K562 (cell line): ENCODE measurements at regions not wholly inside any gene's neighbourhood (a gene's known extent, or its start where the extent isn't known, plus 50 kb on each side); places are given as distances from the start of the nearest gene placed in this dataset.

Experiments used
- CBFB ChIP-seq: sonication (generic); formaldehyde crosslinking; IDR thresholded peaks from 2 replicates; pipeline ENCODE4 v1.4.0; 2020; ENCODE audit warnings: mild to moderate bottlenecking, missing genetic modification reagents
- FOXK1 ChIP-seq: sonication (generic); formaldehyde crosslinking; IDR thresholded peaks from 2 replicates; pipeline ENCODE4 v1.8.0; 2022; ENCODE audit warnings: missing genetic modification reagents, mild to moderate bottlenecking, borderline replicate concordance
- GTF2A2 ChIP-seq: IDR thresholded peaks from 2 replicates; pipeline ENCODE4 v1.6.1; 2016; ENCODE audit warnings: mild to moderate bottlenecking, missing genetic modification characterization, missing compliant biosample characterization
- HEY1 ChIP-seq: fragments of 250-450 bp; sonication (Bioruptor Pico); IDR thresholded peaks from 2 replicates; pipeline ENCODE4 v1.5.0; 2020; ENCODE audit warnings: mild to moderate bottlenecking, moderate library complexity, borderline replicate concordance
- KDM4B ChIP-seq, 2 experiments: fragments of 450-650 bp in 1 of 2; sonication (generic) in 1 of 2; IDR thresholded peaks; 2 replicates each; pipeline ENCODE4 v1.6.1; 2016 to 2017; ENCODE audit warnings: borderline replicate concordance in 2 of 2, antibody characterized with exemption in 1 of 2, low read depth in 1 of 2, mild to moderate bottlenecking in 1 of 2
- KLF10 ChIP-seq: fragments of 250-450 bp; sonication (Bioruptor Pico); IDR thresholded peaks from 2 replicates; pipeline ENCODE4 v1.6.1; 2021; ENCODE audit warnings: matching md5 sums
- MCM7 ChIP-seq, 2 experiments: fragments of 450-650 bp; IDR thresholded peaks; 2 replicates each; pipeline ENCODE4 v1.6.1; 2016 to 2018
- NONO ChIP-seq, 2 experiments: fragments of 200-400 bp in 1 of 2; fragments of 450-650 bp in 1 of 2; formaldehyde crosslinking in 1 of 2; IDR thresholded peaks; 2 replicates each; pipeline ENCODE4 v1.6.1; 2017; ENCODE audit warnings: low read depth in 2 of 2, mild to moderate bottlenecking in 2 of 2, moderate library complexity in 2 of 2, low read length in 1 of 2
- NR1H2 ChIP-seq: sonication (generic); formaldehyde crosslinking; IDR thresholded peaks from 2 replicates; pipeline ENCODE4 v1.4.0; 2020; ENCODE audit warnings: mild to moderate bottlenecking, missing genetic modification reagents
- TAF9B ChIP-seq: fragments of 450-650 bp; IDR thresholded peaks from 2 replicates; pipeline ENCODE4 v1.6.1; 2018; ENCODE audit warnings: mild to moderate bottlenecking; ENCODE audit not compliant: partially characterized antibody
- TCF7 ChIP-seq: sonication (generic); IDR thresholded peaks from 2 replicates; pipeline ENCODE4 v1.6.1; 2016; ENCODE audit warnings: antibody characterized with exemption, borderline replicate concordance
- ZKSCAN1 ChIP-seq: fragments of 150-350 bp; IDR thresholded peaks from 2 replicates; pipeline ENCODE4 v1.6.1; 2016; ENCODE audit warnings: low read depth, low read length
- ZNF507 ChIP-seq: conservative IDR thresholded peaks from 2 replicates; pipeline ENCODE4 v1.6.1; 2017; ENCODE audit warnings: missing genetic modification characterization, missing compliant biosample characterization
- TF ChIP-seq, protein P1 (sequence below), 2 experiments: IDR thresholded peaks; 2 replicates each; pipeline ENCODE4 v1.6.1; 2011; ENCODE audit warnings: borderline replicate concordance in 1 of 2, control low read depth in 1 of 2, low read depth in 1 of 2, low read length in 1 of 2, mild to moderate bottlenecking in 1 of 2, mixed read lengths in 1 of 2, moderate library complexity in 1 of 2; ENCODE audit not compliant: insufficient read depth in 1 of 2, insufficient read length in 1 of 2, poor library complexity in 1 of 2, severe bottlenecking in 1 of 2; ENCODE audit errors: extremely low read depth in 1 of 2
- TF ChIP-seq, protein P2 (sequence below): fragments of 250-450 bp; sonication (Bioruptor Pico); IDR thresholded peaks from 2 replicates; pipeline ENCODE4 v1.8.0; 2021; ENCODE audit warnings: moderate library complexity, mild to moderate bottlenecking, inconsistent platforms
- TF ChIP-seq, protein P3 (sequence below), 2 experiments: fragments of 200-800 bp in 1 of 2; sonication (Bioruptor generic) in 1 of 2; sonication (generic) in 1 of 2; formaldehyde crosslinking in 1 of 2; IDR thresholded peaks in 1 of 2; conservative IDR thresholded peaks in 1 of 2; 2 replicates each; pipeline versions ENCODE4 v1.5.0 to v1.6.1; 2016 to 2020; ENCODE audit warnings: missing compliant biosample characterization in 1 of 2, missing genetic modification characterization in 1 of 2, missing genetic modification reagents in 1 of 2
- TF ChIP-seq, protein P4 (sequence below), 2 experiments: fragments of 450-650 bp in 1 of 2; sonication (generic) in 1 of 2; formaldehyde crosslinking in 1 of 2; IDR thresholded peaks in 1 of 2; conservative IDR thresholded peaks in 1 of 2; 2 replicates each; pipeline versions ENCODE4 v1.6.1 to v1.8.1; 2016 to 2023; ENCODE audit warnings: mild to moderate bottlenecking in 2 of 2, moderate library complexity in 2 of 2, inconsistent platforms in 1 of 2, missing genetic modification reagents in 1 of 2
- TF ChIP-seq, protein P5 (sequence below): IDR thresholded peaks from 2 replicates; pipeline ENCODE4 v1.6.1; 2014; ENCODE audit warnings: antibody characterized with exemption

DNA sequence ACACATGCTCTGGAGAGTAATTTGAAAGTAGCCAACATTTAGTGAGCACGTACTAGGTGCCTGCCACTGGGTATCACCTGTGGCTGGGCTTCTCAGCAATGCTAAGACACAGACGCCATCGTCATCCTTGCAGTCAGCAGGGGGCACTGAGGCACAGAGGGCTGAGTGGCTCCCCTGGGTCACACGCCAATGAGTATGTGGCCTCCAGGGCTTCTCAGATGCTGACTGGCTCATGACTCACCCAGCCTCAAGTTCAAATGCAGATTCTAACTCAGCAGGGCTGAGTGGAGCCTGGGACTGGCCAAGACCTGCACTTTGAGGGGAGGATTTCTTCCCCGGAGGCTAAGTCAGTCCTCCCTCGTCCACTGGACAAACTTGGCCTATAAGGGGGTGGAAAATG is 115.1 kb upstream of the CACNA1A start (continued):
- TF ChIP-seq, protein P1, sequence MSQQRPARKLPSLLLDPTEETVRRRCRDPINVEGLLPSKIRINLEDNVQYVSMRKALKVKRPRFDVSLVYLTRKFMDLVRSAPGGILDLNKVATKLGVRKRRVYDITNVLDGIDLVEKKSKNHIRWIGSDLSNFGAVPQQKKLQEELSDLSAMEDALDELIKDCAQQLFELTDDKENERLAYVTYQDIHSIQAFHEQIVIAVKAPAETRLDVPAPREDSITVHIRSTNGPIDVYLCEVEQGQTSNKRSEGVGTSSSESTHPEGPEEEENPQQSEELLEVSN (IDR thresholded peaks at IDR 0.05; ENCODE audit: borderline replicate concordance in 1 of 2, extremely low read depth in 1 of 2, insufficient read depth in 1 of 2, insufficient read length in 1 of 2, low read depth in 1 of 2, low read length in 1 of 2, poor library complexity in 1 of 2, severe bottlenecking in 1 of 2), result no peak
- TF ChIP-seq HEY1 (CRISPR knock-in tag), result no peak
- TF ChIP-seq, protein P2, sequence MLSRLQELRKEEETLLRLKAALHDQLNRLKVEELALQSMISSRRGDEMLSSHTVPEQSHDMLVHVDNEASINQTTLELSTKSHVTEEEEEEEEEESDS (CRISPR knock-in tag), result no peak
- TF ChIP-seq, protein P3, sequence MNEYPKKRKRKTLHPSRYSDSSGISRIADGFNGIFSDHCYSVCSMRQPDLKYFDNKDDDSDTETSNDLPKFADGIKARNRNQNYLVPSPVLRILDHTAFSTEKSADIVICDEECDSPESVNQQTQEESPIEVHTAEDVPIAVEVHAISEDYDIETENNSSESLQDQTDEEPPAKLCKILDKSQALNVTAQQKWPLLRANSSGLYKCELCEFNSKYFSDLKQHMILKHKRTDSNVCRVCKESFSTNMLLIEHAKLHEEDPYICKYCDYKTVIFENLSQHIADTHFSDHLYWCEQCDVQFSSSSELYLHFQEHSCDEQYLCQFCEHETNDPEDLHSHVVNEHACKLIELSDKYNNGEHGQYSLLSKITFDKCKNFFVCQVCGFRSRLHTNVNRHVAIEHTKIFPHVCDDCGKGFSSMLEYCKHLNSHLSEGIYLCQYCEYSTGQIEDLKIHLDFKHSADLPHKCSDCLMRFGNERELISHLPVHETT (CRISPR knock-in tag; conservative IDR thresholded peaks at IDR 0.05 in 1 of 2, IDR thresholded peaks at IDR 0.05 in 1 of 2), result no peak
- TF ChIP-seq, protein P4, sequence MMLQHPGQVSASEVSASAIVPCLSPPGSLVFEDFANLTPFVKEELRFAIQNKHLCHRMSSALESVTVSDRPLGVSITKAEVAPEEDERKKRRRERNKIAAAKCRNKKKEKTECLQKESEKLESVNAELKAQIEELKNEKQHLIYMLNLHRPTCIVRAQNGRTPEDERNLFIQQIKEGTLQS (IDR thresholded peaks at IDR 0.05), result peak; percentile 79
- TF ChIP-seq, protein P4 (CRISPR knock-in tag; conservative IDR thresholded peaks at IDR 0.05), result no peak
- TF ChIP-seq TAF9B, result no peak
- TF ChIP-seq FOXK1, result no peak
- TF ChIP-seq, protein P5, sequence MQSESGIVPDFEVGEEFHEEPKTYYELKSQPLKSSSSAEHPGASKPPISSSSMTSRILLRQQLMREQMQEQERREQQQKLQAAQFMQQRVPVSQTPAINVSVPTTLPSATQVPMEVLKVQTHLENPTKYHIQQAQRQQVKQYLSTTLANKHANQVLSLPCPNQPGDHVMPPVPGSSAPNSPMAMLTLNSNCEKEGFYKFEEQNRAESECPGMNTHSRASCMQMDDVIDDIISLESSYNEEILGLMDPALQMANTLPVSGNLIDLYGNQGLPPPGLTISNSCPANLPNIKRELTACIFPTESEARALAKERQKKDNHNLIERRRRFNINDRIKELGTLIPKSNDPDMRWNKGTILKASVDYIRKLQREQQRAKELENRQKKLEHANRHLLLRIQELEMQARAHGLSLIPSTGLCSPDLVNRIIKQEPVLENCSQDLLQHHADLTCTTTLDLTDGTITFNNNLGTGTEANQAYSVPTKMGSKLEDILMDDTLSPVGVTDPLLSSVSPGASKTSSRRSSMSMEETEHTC, result 0 out of 2 replicates have a peak, but pooled peaks have one; percentile 18
- TF ChIP-seq NR1H2 (CRISPR knock-in tag), result no peak
- no peak for TF ChIP-seq GTF2A2
- no peak for TF ChIP-seq CBFB (CRISPR knock-in tag)
- TF ChIP-seq MCM7 (IDR thresholded peaks at IDR 0.05), result no peak
- TF ChIP-seq KDM4B (IDR thresholded peaks at IDR 0.05; ENCODE audit: borderline replicate concordance in 2 of 2, low read depth in 1 of 2), result no peak
- TF ChIP-seq TCF7, result no peak
- no peak for TF ChIP-seq NONO (IDR thresholded peaks at IDR 0.05; ENCODE audit: low read depth in 2 of 2, low read length in 1 of 2)
- no peak for TF ChIP-seq ZNF507 (tag)
- no peak for TF ChIP-seq ZKSCAN1
- TF ChIP-seq KLF10, result no peak
